Activated naive CD4-positive, alpha-beta T cell treated with anti-CD3 and anti-CD28 coated beads, Interleukin-2, amount 50 U/mL, for 16 hours (primary cell): ENCODE measurements at regions not wholly inside any gene's neighbourhood (a gene's known extent, or its start where the extent isn't known, plus 50 kb on each side); places are given as distances from the start of the nearest gene placed in this dataset.
"Not testable (repeated sequence)": the region's sequence is repeated elsewhere in the genome, so short reads cannot be mapped to it uniquely, and the experiment has no call there.

Experiments used
- DNase-seq: peaks from one replicate; pipeline ENCODE4 v3.0.0-alpha.2; 2020

DNA sequence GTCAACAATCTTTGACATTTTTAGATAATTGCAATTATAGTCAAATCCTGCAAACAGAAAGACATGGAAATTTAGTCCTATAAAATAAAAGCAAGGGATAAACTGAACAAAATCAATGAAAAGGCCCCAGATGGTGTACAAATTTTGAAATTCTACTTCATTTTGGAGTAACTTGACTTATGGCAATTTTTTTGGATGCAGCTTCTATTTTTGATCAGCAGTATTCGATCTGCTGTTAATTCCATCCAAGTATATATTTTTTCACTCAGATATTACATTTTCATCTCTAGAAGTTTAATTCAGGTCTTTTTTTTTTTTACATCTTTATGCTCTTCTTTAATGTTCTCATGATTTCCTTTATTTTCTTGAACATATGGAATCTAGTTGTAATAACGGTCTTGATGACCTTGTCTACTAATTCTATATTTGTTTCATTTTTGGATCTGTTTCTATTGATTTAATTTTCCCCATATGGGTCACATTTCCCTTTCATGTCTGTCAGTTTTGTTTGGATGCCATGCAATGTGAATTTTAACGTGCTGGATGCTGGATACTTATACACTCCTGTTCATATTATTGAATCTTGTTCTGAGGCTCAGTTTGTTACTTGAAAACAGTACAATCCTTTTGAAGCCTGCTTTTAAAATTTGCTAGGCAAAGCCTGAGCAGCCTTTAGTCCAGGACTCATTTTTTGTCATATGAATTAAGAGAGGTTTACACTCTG lies 164.3 kb upstream of the FAM3C start:
- no peak for DNase-seq

- no peak for DNase-seq
These were observed 162.2 kb upstream of the FAM3C start for GRCh38 chr7:121558288-121558687.

DNA sequence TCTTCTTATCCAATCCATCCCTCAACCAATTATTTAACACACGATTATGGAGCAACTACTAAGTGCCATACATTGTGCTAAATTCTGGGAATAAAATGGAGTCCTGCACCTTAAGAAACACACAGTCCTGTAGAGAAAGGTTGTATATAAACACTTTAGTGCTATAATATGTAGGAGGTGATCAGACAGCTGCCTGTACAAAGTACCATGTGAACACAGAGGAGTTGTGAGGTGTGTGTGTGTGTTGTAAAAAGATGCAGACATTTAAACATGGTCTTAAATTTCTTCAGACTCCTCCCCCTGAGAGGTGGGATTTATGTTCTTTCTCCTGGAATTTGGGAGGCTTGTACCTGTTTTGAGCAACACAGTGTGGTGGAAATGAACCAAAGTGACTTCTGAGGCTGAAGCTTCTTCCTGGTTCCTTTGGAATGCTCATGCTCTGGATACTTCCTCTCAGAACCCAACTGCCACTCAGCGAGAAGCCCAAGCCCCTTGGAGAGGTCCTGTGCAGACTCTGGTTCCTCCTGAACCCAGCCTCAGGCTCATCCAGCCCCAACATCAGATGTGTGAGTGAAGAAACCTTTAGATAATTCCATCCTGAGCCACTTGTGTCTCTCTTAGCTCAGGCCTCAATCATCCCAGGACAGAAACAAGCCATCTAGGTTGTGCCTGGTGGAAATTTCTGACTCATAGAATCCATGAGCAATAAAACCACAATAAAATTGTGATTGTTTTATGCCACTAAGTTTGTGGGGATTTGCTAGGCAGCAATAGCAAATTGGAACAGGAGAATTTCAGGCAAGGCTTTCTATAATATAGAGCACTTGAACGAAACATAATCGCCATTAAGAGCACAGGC lies 161.2 kb upstream of the FAM3C start:
- DNase-seq, result no peak

GRCh38 chr7:121555558-121555957 lies 159.4 kb upstream of the FAM3C start:
- no peak for DNase-seq

- no peak for DNase-seq
These were observed 151.5 kb upstream of the FAM3C start for GRCh38 chr7:121547544-121548092.

GRCh38 chr7:121546632-121547543 lies 150.8 kb upstream of the FAM3C start:
- DNase-seq, result no peak

GRCh38 chr7:121545418-121545817 lies 149.3 kb upstream of the FAM3C start:
- DNase-seq, result no peak

DNA sequence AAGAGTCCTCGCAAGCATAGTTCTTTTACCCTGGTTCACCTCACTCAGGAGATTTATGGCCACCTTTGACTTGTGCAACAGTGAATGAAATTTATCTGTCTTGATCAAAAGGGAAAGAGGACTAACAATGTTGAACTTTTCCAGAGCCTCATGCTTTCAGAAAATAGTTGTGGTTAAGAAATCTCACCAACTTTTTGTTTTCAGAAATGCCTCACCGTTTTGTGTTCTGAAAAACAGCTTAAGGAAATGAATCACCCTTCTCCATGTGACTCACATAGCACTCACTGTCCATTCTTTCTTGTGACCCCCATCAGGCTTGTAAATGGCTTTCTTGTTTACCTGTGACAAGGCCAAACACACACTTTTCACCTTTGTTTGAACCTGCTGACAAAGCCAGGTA lies 148.6 kb upstream of the FAM3C start:
- DNase-seq, result no peak

DNA sequence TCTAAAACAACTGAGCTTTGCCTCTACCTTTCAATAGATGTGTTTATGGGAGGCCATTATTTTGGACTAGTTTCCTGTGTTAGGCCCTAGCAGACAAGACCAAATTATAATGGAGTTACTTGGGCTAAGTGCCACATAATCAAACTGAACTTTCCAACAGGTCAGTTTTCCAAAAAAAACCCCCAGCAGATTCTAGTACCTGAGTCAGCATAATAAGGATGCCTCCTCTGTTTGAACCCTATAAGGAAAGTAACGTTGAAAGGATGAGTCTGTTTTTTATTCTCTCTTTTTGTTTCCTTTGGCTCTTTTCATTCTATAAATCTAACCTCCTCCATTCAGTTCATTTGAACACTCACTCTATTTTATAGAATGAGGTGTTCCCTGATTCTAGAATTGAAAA lies 148.1 kb upstream of the FAM3C start:
- DNase-seq, result no peak

- DNase-seq, result no peak
These were observed 145.3 kb upstream of the FAM3C start for GRCh38 chr7:121541457-121541856.

- no peak for DNase-seq
These were observed 144.0 kb upstream of the FAM3C start for GRCh38 chr7:121540138-121540537.

DNA sequence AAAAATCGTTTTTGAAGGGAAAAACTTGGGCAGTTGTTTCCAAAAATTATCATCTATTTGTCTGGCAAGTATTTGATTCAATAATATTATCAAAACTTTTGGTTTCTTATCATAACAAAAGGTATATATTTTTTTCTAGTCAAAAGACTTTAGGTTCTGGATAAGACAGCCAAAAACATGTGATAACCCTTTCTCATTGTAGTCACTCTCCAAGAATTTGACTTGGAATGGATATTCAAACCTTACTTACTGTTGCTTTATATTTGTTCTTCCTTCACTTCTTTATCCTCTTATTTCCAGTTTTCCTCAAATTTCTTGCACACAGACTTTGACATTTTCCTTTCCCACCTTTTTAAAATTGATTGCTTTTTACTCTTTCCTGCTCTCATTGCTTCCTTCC lies 140.9 kb upstream of the FAM3C start:
- DNase-seq, result no peak

- DNase-seq, result no peak
These were observed 135.3 kb upstream of the FAM3C start for GRCh38 chr7:121531175-121532070.

GRCh38 chr7:121530227-121531174 lies 134.4 kb upstream of the FAM3C start:
- DNase-seq, result peak; percentile 12

DNA sequence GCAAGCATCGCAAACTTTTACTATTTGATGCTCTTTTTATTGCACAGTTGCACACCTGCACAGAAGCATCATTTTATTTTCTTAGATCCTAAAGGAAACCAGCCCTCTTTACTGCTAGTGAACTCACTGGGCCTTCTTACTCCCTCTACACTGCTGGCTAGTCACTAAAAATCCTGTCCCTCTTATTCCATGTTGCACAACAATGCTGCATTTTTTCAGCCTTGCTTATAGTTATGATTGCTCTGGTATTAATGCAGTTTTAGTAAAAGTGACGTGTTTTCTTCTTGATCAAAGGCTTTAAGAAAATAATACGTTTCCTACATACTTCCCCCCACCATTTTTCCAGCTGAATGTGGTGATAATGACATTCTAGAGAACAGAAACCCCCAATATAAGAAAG lies 132.9 kb upstream of the FAM3C start:
- DNase-seq, result no peak

GRCh38 chr7:121526210-121526609 lies 130.1 kb upstream of the FAM3C start:
- not testable (repeated sequence) for DNase-seq

GRCh38 chr7:121525155-121525819 lies 129.2 kb upstream of the FAM3C start:
- no peak for DNase-seq

DNA sequence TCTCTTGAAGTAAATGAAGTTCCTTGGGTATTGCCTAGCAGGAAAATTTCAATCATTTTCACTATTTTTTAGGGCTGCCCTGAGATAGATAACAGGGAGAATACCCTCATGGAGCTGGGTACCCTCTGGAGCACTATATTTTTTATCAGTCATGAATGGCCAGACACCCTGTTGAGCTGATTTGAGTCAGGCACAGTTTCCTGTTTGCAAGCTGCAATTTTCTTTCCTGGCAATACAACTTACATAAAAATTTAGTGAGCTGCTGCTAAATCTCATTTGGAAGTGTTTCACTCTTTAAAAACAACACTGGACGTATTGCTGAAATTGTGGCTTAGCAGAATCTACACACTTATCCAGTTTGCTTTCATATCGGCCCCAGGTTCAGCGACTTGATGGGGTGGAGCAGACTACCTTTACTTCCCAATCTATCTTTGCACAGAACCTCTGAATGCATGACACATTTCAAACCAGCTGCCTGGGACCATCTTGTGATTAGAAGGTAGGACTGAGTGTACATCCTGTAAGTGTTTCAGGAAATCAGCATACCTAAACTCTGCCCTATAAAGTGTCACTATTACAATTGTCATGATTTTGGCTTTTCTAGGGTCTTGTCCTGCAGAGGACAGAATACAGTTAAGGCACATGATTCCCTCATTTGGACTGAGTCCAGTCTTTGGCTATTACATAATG lies 125.7 kb upstream of the FAM3C start:
- DNase-seq, result no peak

DNA sequence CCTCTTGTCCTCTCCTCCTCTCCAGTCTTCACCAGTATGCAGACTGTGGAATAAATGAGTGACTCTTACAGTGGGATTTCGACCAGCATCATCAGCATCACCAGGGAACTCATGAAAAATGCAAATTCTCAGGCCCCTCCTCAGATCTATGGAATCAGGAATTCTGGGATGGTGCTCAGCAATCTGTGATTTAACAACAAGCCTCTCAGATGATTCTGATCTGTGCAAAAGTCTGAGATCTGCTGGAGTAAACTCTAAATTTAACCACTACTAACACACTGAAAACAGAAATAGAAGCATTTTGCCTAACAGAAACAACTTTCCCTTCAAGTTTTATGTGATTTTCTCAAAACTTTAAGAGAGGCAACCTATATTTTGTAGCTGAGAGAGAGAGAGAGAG lies 124.8 kb upstream of the FAM3C start:
- no peak for DNase-seq
